ENCODE measurements at regions not wholly inside any gene's neighbourhood (a gene's known extent, or its start where the extent isn't known, plus 50 kb on each side); places are given as distances from the start of the nearest gene placed in this dataset.

- Histone ChIP-seq H3K9me3 (replicated peaks) (no peaks in the 10 kb centered on the region), H3K4me3 (no peak overlapping the region), H3K27ac (replicated peaks) (no peak overlapping the region), H3K36me3 (no peaks in the 10 kb centered on the region), H3K27me3 (ENCODE audit: low read depth) (no peaks in the 10 kb centered on the region), H3K4me1 (no peaks in the 10 kb centered on the region)
- no peak for DNase-seq
- no peak for TF ChIP-seq CTCF (IDR thresholded peaks at IDR 0.05; ENCODE audit: borderline replicate concordance)
- intact Hi-C loops (cut with micrococcal nuclease): no loop called here
Measured at GRCh38 chr2:123502931-123503330, 522.2 kb upstream of the CNTNAP5 start.

GRCh38 chr2:123512547-123512946 lies 512.5 kb upstream of the CNTNAP5 start:
- no peak for DNase-seq
- intact Hi-C loops (cut with micrococcal nuclease): no loop called here
- H3K9me3 ChIP-seq (replicated peaks): no peaks in the 10 kb centered on the region
- no peak overlapping the region for H3K27ac ChIP-seq (replicated peaks)
- no peaks in the 10 kb centered on the region for H3K4me1 ChIP-seq
- H3K36me3 ChIP-seq: no peaks in the 10 kb centered on the region
- no peak overlapping the region for H3K4me3 ChIP-seq
- no peaks in the 10 kb centered on the region for H3K27me3 ChIP-seq (ENCODE audit: low read depth)
- TF ChIP-seq CTCF (IDR thresholded peaks at IDR 0.05; ENCODE audit: borderline replicate concordance): no peak

GRCh38 chr2:123513351-123513750 lies 511.7 kb upstream of the CNTNAP5 start:
- Histone ChIP-seq H3K4me1 (peaks cover 4% of the 10 kb centered on the region), H3K36me3 (no peaks in the 10 kb centered on the region), H3K4me3 (no peak overlapping the region), H3K9me3 (replicated peaks) (no peaks in the 10 kb centered on the region), H3K27ac (replicated peaks) (no peak overlapping the region), H3K27me3 (ENCODE audit: low read depth) (no peaks in the 10 kb centered on the region)
- no peak for DNase-seq
- no peak for TF ChIP-seq CTCF (IDR thresholded peaks at IDR 0.05; ENCODE audit: borderline replicate concordance)
- intact Hi-C loops (cut with micrococcal nuclease): no loop called here

- Histone ChIP-seq H3K27me3 (ENCODE audit: low read depth) (no peaks in the 10 kb centered on the region), H3K4me1 (peaks cover 4% of the 10 kb centered on the region), H3K9me3 (replicated peaks) (no peaks in the 10 kb centered on the region), H3K36me3 (no peaks in the 10 kb centered on the region), H3K27ac (replicated peaks) (no peak overlapping the region), H3K4me3 (no peak overlapping the region)
- DNase-seq: no peak
- TF ChIP-seq CTCF (IDR thresholded peaks at IDR 0.05; ENCODE audit: borderline replicate concordance): no peak
- intact Hi-C loops (cut with micrococcal nuclease): no loop called here
Measured at GRCh38 chr2:123514613-123515207, 510.4 kb upstream of the CNTNAP5 start.

GRCh38 chr2:123518367-123518766 lies 506.7 kb upstream of the CNTNAP5 start:
- no peak overlapping the region for H3K4me3 ChIP-seq
- H3K27me3 ChIP-seq (ENCODE audit: low read depth): no peaks in the 10 kb centered on the region
- TF ChIP-seq CTCF (IDR thresholded peaks at IDR 0.05; ENCODE audit: borderline replicate concordance): no peak
- peaks cover 2% of the 10 kb centered on the region for H3K9me3 ChIP-seq (replicated peaks)
- DNase-seq: no peak
- peaks cover 16% of the 10 kb centered on the region for H3K4me1 ChIP-seq
- no peak overlapping the region for H3K27ac ChIP-seq (replicated peaks)
- intact Hi-C loops (cut with micrococcal nuclease): no loop called here
- H3K36me3 ChIP-seq: no peaks in the 10 kb centered on the region
